HCT116 (cell line): ENCODE measurements at regions not wholly inside any gene's neighbourhood (a gene's known extent, or its start where the extent isn't known, plus 50 kb on each side); places are given as distances from the start of the nearest gene placed in this dataset.

Experiments used
- ATAC-seq: fragments of 200-7000 bp; cut with Tn5 transposase; 2 replicates; pipeline ENCODE4 v1.9.1; 2020; ENCODE audit warnings: mild to moderate bottlenecking, moderate library complexity
- BruUV-seq: library from RNA; stranded (reverse); fragments of 400-500 nt; replicated peaks from 2 replicates; lab custom pipeline; 2021; lab: Mats Ljungman, UMichigan
- CTCF ChIA-PET: fragments of 300-600 bp; sonication (Branson Sonifier 250); formaldehyde crosslinking; loops from one replicate; lab custom pipeline; 2021; ENCODE audit warnings: antibody characterized with exemption; lab: Charles Lee
- POLR2A ChIA-PET: fragments of 300-600, 350-600 bp; sonication (Branson Sonifier 250); formaldehyde crosslinking; loops from one replicate; lab custom pipeline; 2021; ENCODE audit warnings: antibody characterized with exemption; lab: Charles Lee
- RAD21 ChIA-PET, 2 experiments: fragments of 300-600 bp; sonication (Branson Sonifier 250); formaldehyde crosslinking; loops; one replicate each; lab custom pipeline; 2023; ENCODE audit warnings: low total read pairs in 2 of 2; ENCODE audit not compliant: uncharacterized antibody in 2 of 2, unreplicated experiment in 2 of 2, low non-redundant PET in 1 of 2; lab: Charles Lee
- DNase-seq: peaks from one replicate; pipeline ENCODE4 v3.0.0-alpha.2; 2010; ENCODE audit warnings: low read depth, low spot score
- H2AFZ ChIP-seq: fragments of 200-600 bp; shearing (Covaris generic), sonication (generic); 2 replicates; pipeline ENCODE4 v1.6.1; 2017; ENCODE audit warnings: low read depth, mixed run types, mixed read lengths, antibody characterized with exemption, low read length; ENCODE audit not compliant: poor library complexity, severe bottlenecking
- H3K27ac ChIP-seq: 2 replicates; pipeline ENCODE4 v1.5.1; 2012; ENCODE audit warnings: low read depth, low read length
- H3K27me3 ChIP-seq: fragments of 200-600 bp; sonication (generic); 2 replicates; pipeline ENCODE4 v1.6.1; 2016; ENCODE audit warnings: mixed run types, low read length, mixed read lengths; ENCODE audit not compliant: insufficient read depth
- H3K36me3 ChIP-seq, 2 experiments: fragments of 200-500 bp in 1 of 2; fragments of 200-600 bp in 1 of 2; sonication (Bioruptor generic) in 1 of 2; sonication (generic) in 1 of 2; 2 replicates each; pipeline versions ENCODE4 v1.5.1 to v1.6.1; 2014 to 2016; ENCODE audit warnings: low read length in 2 of 2, inconsistent platforms in 1 of 2, mixed read lengths in 1 of 2, mixed run types in 1 of 2; ENCODE audit not compliant: insufficient read depth in 2 of 2, control insufficient read depth in 1 of 2
- H3K4me1 ChIP-seq, 2 experiments: fragments of 200-600 bp in 1 of 2; sonication (generic) in 1 of 2; 2 replicates each; pipeline versions ENCODE4 v1.5.1 to v1.6.1; 2012 to 2017; ENCODE audit warnings: low read length in 2 of 2, inconsistent platforms in 1 of 2, mild to moderate bottlenecking in 1 of 2, mixed read lengths in 1 of 2, mixed run types in 1 of 2, moderate library complexity in 1 of 2; ENCODE audit not compliant: insufficient read depth in 2 of 2, control insufficient read depth in 1 of 2
- H3K4me2 ChIP-seq: fragments of 200-600 bp; sonication (generic); 2 replicates; pipeline ENCODE4 v1.6.1; 2017; ENCODE audit warnings: mixed run types, low read length, mixed read lengths
- H3K4me3 ChIP-seq, 2 experiments: fragments of 200-600 bp in 1 of 2; sonication (generic) in 1 of 2; replicated peaks in 1 of 2; 2 replicates each; pipeline ENCODE4 v1.5.1; 2011 to 2016; ENCODE audit warnings: low read length in 2 of 2, control low read depth in 1 of 2, low read depth in 1 of 2, mild to moderate bottlenecking in 1 of 2, mixed read lengths in 1 of 2, mixed run types in 1 of 2
- H3K79me2 ChIP-seq: fragments of 200-600 bp; sonication (generic); 2 replicates; pipeline ENCODE4 v1.6.1; 2017; ENCODE audit warnings: mild to moderate bottlenecking, mixed run types, low read length, moderate library complexity, mixed read lengths; ENCODE audit not compliant: insufficient read depth
- H3K9ac ChIP-seq: fragments of 200-600 bp; sonication (generic); 2 replicates; pipeline ENCODE4 v1.6.1; 2016; ENCODE audit warnings: low read length, mixed read lengths
- H3K9me2 ChIP-seq: fragments of 200-600 bp; sonication (generic), shearing (Covaris generic); 2 replicates; pipeline ENCODE4 v1.6.1; 2017; ENCODE audit warnings: mixed run types, mild to moderate bottlenecking, moderate library complexity; ENCODE audit not compliant: insufficient read depth
- H3K9me3 ChIP-seq, 2 experiments: fragments of 200-500 bp in 1 of 2; fragments of 200-600 bp in 1 of 2; sonication (Bioruptor generic) in 1 of 2; sonication (generic) in 1 of 2; 2 replicates each; pipeline ENCODE4 v1.6.1; 2014 to 2017; ENCODE audit warnings: low read length in 2 of 2, mixed read lengths in 2 of 2, inconsistent platforms in 1 of 2, low read depth in 1 of 2, mild to moderate bottlenecking in 1 of 2, mixed run types in 1 of 2, moderate library complexity in 1 of 2; ENCODE audit not compliant: control insufficient read depth in 1 of 2, insufficient read depth in 1 of 2
- H4K20me1 ChIP-seq: fragments of 200-600 bp; sonication (generic), shearing (Covaris generic); 2 replicates; pipeline ENCODE4 v1.6.1; 2017; ENCODE audit warnings: mixed run types, mild to moderate bottlenecking, moderate library complexity; ENCODE audit not compliant: insufficient read depth
- ATF3 ChIP-seq: IDR thresholded peaks from 2 replicates; pipeline ENCODE4 v1.6.1; 2012
- EZH2 ChIP-seq: fragments of 200-600 bp; sonication (generic); IDR thresholded peaks from 2 replicates; pipeline ENCODE4 v1.6.1; 2017; ENCODE audit warnings: antibody characterized with exemption, mixed run types
- EZH2phosphoT487 ChIP-seq: fragments of 200-600 bp; IDR thresholded peaks from 2 replicates; pipeline ENCODE4 v1.6.1; 2018; ENCODE audit warnings: antibody characterized with exemption, borderline replicate concordance
- MAX ChIP-seq: IDR thresholded peaks from 2 replicates; pipeline ENCODE4 v1.6.1; 2012
- POLR2AphosphoS5 ChIP-seq: IDR thresholded peaks from 2 replicates; pipeline ENCODE4 v1.6.1; 2011; ENCODE audit warnings: mild to moderate bottlenecking, low read depth, low read length, moderate library complexity
- SRF ChIP-seq: IDR thresholded peaks from 2 replicates; pipeline ENCODE4 v1.6.1; 2012; ENCODE audit warnings: low read depth
- YY1 ChIP-seq: IDR thresholded peaks from 2 replicates; pipeline ENCODE4 v1.6.1; 2011; ENCODE audit warnings: low read length, low read depth, moderate library complexity, mild to moderate bottlenecking; ENCODE audit not compliant: insufficient replicate concordance; ENCODE audit errors: extremely low read depth
- ZFX ChIP-seq: fragments of 450-650 bp; IDR thresholded peaks from 2 replicates; pipeline ENCODE4 v1.6.1; 2017
- intact Hi-C: fragments of 100-400 bp; cut with micrococcal nuclease; formaldehyde crosslinking; loops from 2 replicates; pipeline ENCODE4 v1.10.0; 2022

DNA sequence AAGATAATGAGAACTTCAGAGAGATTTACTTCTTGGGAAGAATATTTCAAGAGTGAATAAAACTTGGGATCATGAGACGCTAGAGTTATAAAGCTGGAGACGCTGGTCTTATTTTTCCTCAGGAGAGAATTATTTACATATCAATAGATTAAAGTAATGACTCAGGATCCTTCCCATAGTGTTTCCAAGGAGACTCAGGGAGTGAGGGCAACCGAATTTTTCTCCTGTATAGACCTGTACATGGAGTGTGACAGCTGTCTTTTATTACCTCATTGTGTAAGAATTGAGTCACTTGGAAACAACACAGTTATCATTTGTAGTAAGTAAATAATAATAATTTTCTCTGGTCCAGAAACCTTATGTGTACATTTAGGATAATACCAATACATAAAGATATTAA lies 1905.5 kb downstream of the OLFM4 start:
- no peaks in the 10 kb centered on the region for H3K36me3 ChIP-seq
- DNase-seq: no peak

GRCh38 chr13:54945973-54946372 lies 1917.4 kb downstream of the OLFM4 start:
- no peaks in the 10 kb centered on the region for H3K9me2 ChIP-seq
- H3K4me2 ChIP-seq: no peak overlapping the region
- peaks cover 12 to 17% of the 10 kb centered on the region in 2 experiments; a peak in 2 of 4 replicates for H3K9me3 ChIP-seq
- H3K27me3 ChIP-seq: no peaks in the 10 kb centered on the region
- H3K4me1 ChIP-seq: no peaks in the 10 kb centered on the region
- DNase-seq (no peak), ATAC-seq (no peak)
- no peaks in the 10 kb centered on the region for H4K20me1 ChIP-seq
- ChIA-PET RAD21 (no interaction called here), POLR2A (no interaction called here), CTCF (no interaction called here)
- H3K36me3 ChIP-seq: no peaks in the 10 kb centered on the region
- H3K9ac ChIP-seq: no peak overlapping the region
- H3K27ac ChIP-seq: no peak overlapping the region
- H3K4me3 ChIP-seq: no peak overlapping the region
- no peaks in the 10 kb centered on the region for H3K79me2 ChIP-seq
- no TSS peak for BruUV-seq
- intact Hi-C loops: no loop called here
- no peak for TF ChIP-seq EZH2phosphoT487
- no peak for TF ChIP-seq YY1
- no peak for TF ChIP-seq SRF
- no peak for TF ChIP-seq MAX
- no peak for TF ChIP-seq ZFX
- no peak for TF ChIP-seq EZH2
- TF ChIP-seq ATF3: no peak
- H2AFZ ChIP-seq: no peak overlapping the region

More for the DNA sequence above, 1905.5 kb downstream of the OLFM4 start:
- POLR2A ChIA-PET: no interaction called here
- H3K4me1 ChIP-seq: no peaks in the 10 kb centered on the region
- H4K20me1 ChIP-seq: no peaks in the 10 kb centered on the region
- no peak for ATAC-seq
- no peak overlapping the region for H2AFZ ChIP-seq
- H3K4me2 ChIP-seq: no peak overlapping the region
- H3K4me3 ChIP-seq: no peak overlapping the region
- intact Hi-C loops: no loop called here
- no peaks in the 10 kb centered on the region for H3K79me2 ChIP-seq
- RAD21 ChIA-PET: no interaction called here
- no peaks in the 10 kb centered on the region for H3K9me2 ChIP-seq
- H3K9ac ChIP-seq: no peak overlapping the region
- CTCF ChIA-PET: no interaction called here
- peaks cover 0 to 9% of the 10 kb centered on the region in 2 experiments; a peak in 2 of 4 replicates for H3K9me3 ChIP-seq
- no peak overlapping the region for H3K27ac ChIP-seq
- no TSS peak for BruUV-seq
- no peaks in the 10 kb centered on the region for H3K27me3 ChIP-seq
- no peak for TF ChIP-seq POLR2AphosphoS5
